PC-9 (cell line): ENCODE measurements at regions not wholly inside any gene's neighbourhood (a gene's known extent, or its start where the extent isn't known, plus 50 kb on each side); places are given as distances from the start of the nearest gene placed in this dataset.

Source experiments
- BruUV-seq: library from RNA; stranded (reverse); fragments of 400-500 nt; replicated peaks from 2 replicates; lab custom pipeline; 2021; lab: Mats Ljungman, UMichigan
- CTCF ChIA-PET: fragments of 300-600 bp; sonication (Branson Sonifier 250); formaldehyde crosslinking; loops from one replicate; lab custom pipeline; 2022; ENCODE audit warnings: antibody characterized with exemption; lab: Charles Lee
- POLR2A ChIA-PET: fragments of 300-600 bp; sonication (Branson Sonifier 250); formaldehyde crosslinking; loops from one replicate; lab custom pipeline; 2022; ENCODE audit warnings: antibody characterized with exemption; ENCODE audit not compliant: unreplicated experiment; lab: Charles Lee
- DNase-seq, 2 experiments: peaks; one replicate each; pipeline versions ENCODE4 v3.0.0 to v3.0.0-alpha.2; 2015 to 2022; ENCODE audit warnings: mixed read lengths in 1 of 2
- H2AFZ ChIP-seq: fragments of 200-600 bp; sonication (generic); 2 replicates; pipeline ENCODE4 v1.8.1; 2017; ENCODE audit warnings: antibody characterized with exemption
- H3F3A ChIP-seq: fragments of 200-600 bp; sonication (generic); 2 replicates; pipeline ENCODE4 v1.8.1; 2017; ENCODE audit warnings: antibody characterized with exemption, mild to moderate bottlenecking, low read depth; ENCODE audit not compliant: insufficient read depth
- H3K27ac ChIP-seq: fragments of 200-600 bp; sonication (generic); 2 replicates; pipeline ENCODE4 v1.6.1; 2016; ENCODE audit warnings: mixed run types
- H3K27me3 ChIP-seq: fragments of 200-600 bp; sonication (generic); 2 replicates; pipeline ENCODE4 v1.6.1; 2016; ENCODE audit warnings: low read depth, mixed run types; ENCODE audit not compliant: insufficient read depth
- H3K36me3 ChIP-seq: fragments of 200-600 bp; sonication (generic); 2 replicates; pipeline ENCODE4 v1.6.1; 2016; ENCODE audit warnings: low read depth, mixed run types
- H3K4me1 ChIP-seq: fragments of 200-600 bp; sonication (generic); replicated peaks from 2 replicates; pipeline ENCODE4 v1.6.1; 2016; ENCODE audit warnings: mixed run types; ENCODE audit not compliant: insufficient read depth
- H3K4me2 ChIP-seq: fragments of 200-600 bp; sonication (generic); 2 replicates; pipeline ENCODE4 v1.6.1; 2017; ENCODE audit warnings: mixed run types
- H3K4me3 ChIP-seq: fragments of 200-600 bp; sonication (generic); 2 replicates; pipeline ENCODE4 v1.6.1; 2016; ENCODE audit warnings: mixed run types
- H3K79me2 ChIP-seq: fragments of 200-600 bp; sonication (generic); 2 replicates; pipeline ENCODE4 v1.6.1; 2017; ENCODE audit warnings: low read depth, mixed run types
- H3K9me2 ChIP-seq: fragments of 200-600 bp; sonication (generic); 2 replicates; pipeline ENCODE4 v1.8.1; 2017; ENCODE audit warnings: mild to moderate bottlenecking; ENCODE audit not compliant: insufficient read depth
- H3K9me3 ChIP-seq: fragments of 200-600 bp; sonication (generic); 2 replicates; pipeline ENCODE4 v1.8.1; 2016; ENCODE audit warnings: low read depth; ENCODE audit not compliant: insufficient read depth
- H4K20me1 ChIP-seq: fragments of 200-600 bp; sonication (generic); 2 replicates; pipeline ENCODE4 v1.8.1; 2017; ENCODE audit not compliant: insufficient read depth
- EZH2 ChIP-seq: fragments of 200-600 bp; sonication (generic); IDR thresholded peaks from 2 replicates; pipeline ENCODE4 v1.8.0; 2017; ENCODE audit warnings: antibody characterized with exemption, low read depth
- intact Hi-C: fragments of 100-400 bp; cut with micrococcal nuclease; formaldehyde crosslinking; loops from one replicate; pipeline ENCODE4 v1.10.0; 2022; ENCODE audit not compliant: unreplicated experiment
- TF ChIP-seq, protein P1 (sequence below): fragments of 200-600 bp; sonication (generic); conservative IDR thresholded peaks from 2 replicates; pipeline ENCODE4 v1.6.1; 2017; ENCODE audit warnings: mixed run types, antibody characterized with exemption, mild to moderate bottlenecking, moderate library complexity

DNA sequence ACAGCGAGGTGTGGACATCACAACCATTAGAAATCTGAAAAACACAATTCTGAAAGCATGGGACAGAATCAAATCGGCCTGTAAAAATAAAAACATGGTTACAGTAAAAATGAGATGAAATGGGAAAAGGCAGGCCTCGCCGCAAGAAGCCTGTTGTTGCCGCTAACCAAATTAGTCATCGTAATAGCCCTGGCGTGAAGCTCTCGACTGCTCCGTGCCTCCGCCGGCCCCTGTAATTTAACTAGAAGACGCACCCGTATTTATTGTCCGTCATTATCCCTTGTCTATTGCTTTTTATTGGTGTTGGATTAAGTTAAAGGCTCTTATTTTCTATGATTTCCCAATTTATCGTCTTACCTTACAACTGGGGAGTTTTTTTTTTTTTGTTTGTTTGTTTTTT is 334.6 kb upstream of the EEF2KMT start:
- no peaks in the 10 kb centered on the region for H3K9me3 ChIP-seq
- ChIA-PET POLR2A (no interaction called here), CTCF (interaction anchor here (0.6 kb wide), 1 partner anchor 62 kb away, joined by 6 read pairs; no protein-coding TSS in a partner anchor)
- no peaks in the 10 kb centered on the region for H3K9me2 ChIP-seq
- no peak for DNase-seq
- no peaks in the 10 kb centered on the region for H3K36me3 ChIP-seq
- no peak overlapping the region for H3K4me2 ChIP-seq
- no peak for TF ChIP-seq EZH2
- TF ChIP-seq, protein P1, sequence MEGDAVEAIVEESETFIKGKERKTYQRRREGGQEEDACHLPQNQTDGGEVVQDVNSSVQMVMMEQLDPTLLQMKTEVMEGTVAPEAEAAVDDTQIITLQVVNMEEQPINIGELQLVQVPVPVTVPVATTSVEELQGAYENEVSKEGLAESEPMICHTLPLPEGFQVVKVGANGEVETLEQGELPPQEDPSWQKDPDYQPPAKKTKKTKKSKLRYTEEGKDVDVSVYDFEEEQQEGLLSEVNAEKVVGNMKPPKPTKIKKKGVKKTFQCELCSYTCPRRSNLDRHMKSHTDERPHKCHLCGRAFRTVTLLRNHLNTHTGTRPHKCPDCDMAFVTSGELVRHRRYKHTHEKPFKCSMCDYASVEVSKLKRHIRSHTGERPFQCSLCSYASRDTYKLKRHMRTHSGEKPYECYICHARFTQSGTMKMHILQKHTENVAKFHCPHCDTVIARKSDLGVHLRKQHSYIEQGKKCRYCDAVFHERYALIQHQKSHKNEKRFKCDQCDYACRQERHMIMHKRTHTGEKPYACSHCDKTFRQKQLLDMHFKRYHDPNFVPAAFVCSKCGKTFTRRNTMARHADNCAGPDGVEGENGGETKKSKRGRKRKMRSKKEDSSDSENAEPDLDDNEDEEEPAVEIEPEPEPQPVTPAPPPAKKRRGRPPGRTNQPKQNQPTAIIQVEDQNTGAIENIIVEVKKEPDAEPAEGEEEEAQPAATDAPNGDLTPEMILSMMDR, result no peak
- H3K27me3 ChIP-seq, result peaks cover 61% of the 10 kb centered on the region
- H2AFZ ChIP-seq, result no peak overlapping the region
- no peaks in the 10 kb centered on the region for H4K20me1 ChIP-seq
- BruUV-seq, result no TSS peak
- H3F3A ChIP-seq, result no peaks in the 10 kb centered on the region
- H3K4me3 ChIP-seq, result no peak overlapping the region
- intact Hi-C loops, result no loop called here
- no peaks in the 10 kb centered on the region for H3K4me1 ChIP-seq
- no peaks in the 10 kb centered on the region for H3K79me2 ChIP-seq
- H3K27ac ChIP-seq, result no peak overlapping the region

DNA sequence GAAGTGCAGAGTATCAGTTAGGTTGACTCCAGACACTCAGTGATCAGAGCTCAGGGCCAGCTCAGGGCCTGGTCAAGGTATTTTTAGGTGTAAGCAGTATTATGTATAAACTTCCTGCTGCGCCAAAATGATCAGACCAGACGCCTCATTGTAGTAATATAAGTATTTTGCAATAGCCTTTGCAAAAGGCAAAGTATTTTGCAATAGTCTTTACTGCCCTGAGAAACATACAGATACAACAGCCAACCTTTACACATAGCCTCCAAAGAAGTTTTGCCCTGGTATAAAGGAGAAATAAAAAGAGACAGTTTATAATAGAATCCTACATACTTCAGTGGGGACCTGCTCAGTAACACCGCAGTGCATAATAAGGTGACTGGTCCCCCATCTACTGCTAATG is 333.0 kb upstream of the EEF2KMT start:
- intact Hi-C loops, result no loop called here
- H3K4me3 ChIP-seq, result no peak overlapping the region
- H3F3A ChIP-seq, result no peaks in the 10 kb centered on the region
- TF ChIP-seq EZH2, result no peak
- TF ChIP-seq, protein P1, result no peak
- H3K27me3 ChIP-seq, result peaks cover 67% of the 10 kb centered on the region
- H4K20me1 ChIP-seq, result no peaks in the 10 kb centered on the region
- H3K79me2 ChIP-seq, result no peaks in the 10 kb centered on the region
- H2AFZ ChIP-seq, result no peak overlapping the region
- no peaks in the 10 kb centered on the region for H3K36me3 ChIP-seq
- no peak overlapping the region for H3K4me2 ChIP-seq
- H3K27ac ChIP-seq, result no peak overlapping the region
- BruUV-seq, result no TSS peak
- no peak for DNase-seq
- ChIA-PET CTCF (no interaction called here), POLR2A (no interaction called here)
- H3K4me1 ChIP-seq, result no peaks in the 10 kb centered on the region
- H3K9me3 ChIP-seq, result no peaks in the 10 kb centered on the region
- no peaks in the 10 kb centered on the region for H3K9me2 ChIP-seq

DNA sequence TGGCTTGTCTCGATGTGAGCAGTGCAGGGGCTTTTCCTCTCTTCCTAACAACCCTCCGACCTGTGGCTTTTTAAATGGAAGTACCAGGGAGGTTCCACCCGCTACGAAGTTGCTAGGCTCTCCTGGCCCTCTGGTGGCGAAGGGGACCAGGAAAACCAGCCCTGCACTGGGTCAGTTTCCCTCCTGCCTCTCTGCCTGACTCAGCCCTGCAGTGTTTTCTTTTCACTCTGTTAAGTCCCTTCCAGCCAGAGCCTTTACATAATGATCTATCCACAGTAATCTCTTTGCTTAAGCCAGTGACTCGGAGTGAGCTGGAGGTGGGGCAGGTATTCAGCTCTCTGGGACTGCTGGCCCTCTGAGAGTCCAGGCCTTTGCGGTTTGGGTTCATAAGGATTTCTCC is 331.3 kb upstream of the EEF2KMT start:
- TF ChIP-seq, protein P1, result no peak
- TF ChIP-seq EZH2, result no peak
- DNase-seq, result no peak
- Histone ChIP-seq H3K4me3 (no peak overlapping the region), H3F3A (no peaks in the 10 kb centered on the region), H3K36me3 (no peaks in the 10 kb centered on the region), H3K27me3 (peaks cover 70% of the 10 kb centered on the region), H3K4me2 (no peak overlapping the region), H4K20me1 (0 out of 2 replicates have a peak, but pooled peaks cover 4% of the 10 kb centered on the region), H3K9me3 (no peaks in the 10 kb centered on the region), H3K4me1 (no peaks in the 10 kb centered on the region), H3K79me2 (no peaks in the 10 kb centered on the region), H3K27ac (no peak overlapping the region), H2AFZ (no peak overlapping the region), H3K9me2 (no peaks in the 10 kb centered on the region)
- BruUV-seq, result no TSS peak
- CTCF ChIA-PET, result no interaction called here
- POLR2A ChIA-PET, result no interaction called here
- intact Hi-C loops, result no loop called here
